ENCODE measurements at regions not wholly inside any gene's neighbourhood (a gene's known extent, or its start where the extent isn't known, plus 50 kb on each side); places are given as distances from the start of the nearest gene placed in this dataset.

DNA sequence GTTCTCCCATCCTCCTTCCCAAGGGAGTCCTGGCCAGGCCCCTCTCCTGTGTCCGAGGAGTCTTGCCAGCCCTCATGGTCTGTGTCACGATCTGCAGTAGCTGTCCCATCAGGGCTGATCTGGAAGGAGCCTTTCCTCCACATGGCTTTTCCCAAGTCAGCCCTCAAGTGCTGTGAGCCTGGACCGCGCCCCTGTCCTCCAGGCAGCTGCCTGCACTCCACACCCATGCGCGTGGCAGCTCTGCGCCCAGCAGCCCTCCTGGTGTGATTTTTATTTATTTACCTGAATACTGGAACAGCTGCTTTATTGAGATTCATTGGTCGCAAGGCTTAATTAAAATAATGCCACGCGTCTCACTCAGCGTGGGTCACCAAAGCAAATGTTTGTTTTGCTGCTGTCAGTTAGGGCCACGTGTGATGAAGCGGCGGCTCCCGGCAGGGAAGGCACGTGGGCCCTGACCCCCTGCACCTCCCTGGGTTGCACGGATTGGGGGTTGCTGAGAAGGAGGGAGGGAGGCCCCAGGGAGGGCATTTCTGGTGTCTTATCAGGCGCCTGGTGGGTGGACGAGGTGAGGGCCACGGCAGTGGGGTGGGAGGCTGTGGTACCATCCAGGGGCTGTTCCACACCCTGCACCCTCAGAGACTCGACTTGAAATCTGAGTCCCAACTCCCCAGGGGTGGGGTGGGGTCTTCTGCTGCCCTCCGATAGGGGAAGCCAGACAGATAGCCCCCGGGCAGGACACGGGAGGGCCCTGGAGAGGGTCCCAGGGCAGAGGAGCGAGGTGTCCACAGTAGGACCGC, 206.3 kb upstream of the C14orf180 start:
- DNase-seq, result no peak

DNA sequence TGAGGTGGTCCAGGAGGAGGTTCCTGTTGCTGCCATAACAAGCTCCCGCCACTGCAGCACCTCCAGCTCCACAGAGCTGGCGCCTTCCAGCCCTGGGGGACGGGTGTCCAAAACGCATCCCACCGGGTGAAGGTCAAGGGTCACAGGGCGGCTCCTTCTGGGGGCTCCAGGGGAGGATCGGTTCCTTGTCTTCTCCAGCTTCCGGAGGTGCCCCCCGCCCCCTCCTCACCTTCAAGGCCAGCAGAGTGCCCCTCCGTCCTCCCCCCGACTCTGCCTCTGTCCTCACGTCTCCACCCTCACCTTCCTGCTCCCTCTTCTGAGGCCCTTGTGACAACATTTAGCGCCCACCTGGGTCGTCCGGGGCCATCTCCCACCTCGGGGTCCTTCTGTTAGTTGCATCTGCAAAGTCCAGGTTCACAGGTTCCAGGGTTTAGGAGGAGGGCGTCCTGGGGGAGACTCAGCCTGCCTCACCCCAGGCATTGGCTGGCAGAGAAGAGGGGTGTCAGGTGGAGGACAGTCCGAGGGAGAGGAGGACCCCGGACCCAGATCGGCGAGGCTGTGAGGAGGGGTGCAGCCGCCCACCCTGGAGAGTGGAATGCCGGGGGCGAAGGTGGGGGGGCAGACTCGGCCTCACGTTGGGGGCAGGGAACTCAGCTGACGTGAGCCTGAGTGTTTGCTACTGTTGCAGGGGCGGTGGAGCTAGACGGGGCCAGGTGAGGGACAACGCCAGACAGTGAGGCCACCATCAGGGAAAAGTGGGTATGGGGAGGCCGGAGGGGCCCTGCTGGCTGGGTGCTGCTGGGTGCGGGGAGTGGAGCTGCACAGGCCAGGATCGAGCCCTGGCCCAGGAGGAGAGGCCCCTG, 205.5 kb upstream of the C14orf180 start:
- H3K27ac ChIP-seq, result no peak overlapping the region
- WGBS, 2 donors, result 54 to 67% methylated on average over 23 to 31 of the region's 33 CpGs
- H3K27me3 ChIP-seq, result no peaks in the 10 kb centered on the region
- no peaks in the 10 kb centered on the region for H3K36me3 ChIP-seq
- no peak for TF ChIP-seq POLR2A (IDR thresholded peaks at IDR 0.05)
- TF ChIP-seq, protein P1, sequence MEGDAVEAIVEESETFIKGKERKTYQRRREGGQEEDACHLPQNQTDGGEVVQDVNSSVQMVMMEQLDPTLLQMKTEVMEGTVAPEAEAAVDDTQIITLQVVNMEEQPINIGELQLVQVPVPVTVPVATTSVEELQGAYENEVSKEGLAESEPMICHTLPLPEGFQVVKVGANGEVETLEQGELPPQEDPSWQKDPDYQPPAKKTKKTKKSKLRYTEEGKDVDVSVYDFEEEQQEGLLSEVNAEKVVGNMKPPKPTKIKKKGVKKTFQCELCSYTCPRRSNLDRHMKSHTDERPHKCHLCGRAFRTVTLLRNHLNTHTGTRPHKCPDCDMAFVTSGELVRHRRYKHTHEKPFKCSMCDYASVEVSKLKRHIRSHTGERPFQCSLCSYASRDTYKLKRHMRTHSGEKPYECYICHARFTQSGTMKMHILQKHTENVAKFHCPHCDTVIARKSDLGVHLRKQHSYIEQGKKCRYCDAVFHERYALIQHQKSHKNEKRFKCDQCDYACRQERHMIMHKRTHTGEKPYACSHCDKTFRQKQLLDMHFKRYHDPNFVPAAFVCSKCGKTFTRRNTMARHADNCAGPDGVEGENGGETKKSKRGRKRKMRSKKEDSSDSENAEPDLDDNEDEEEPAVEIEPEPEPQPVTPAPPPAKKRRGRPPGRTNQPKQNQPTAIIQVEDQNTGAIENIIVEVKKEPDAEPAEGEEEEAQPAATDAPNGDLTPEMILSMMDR (IDR thresholded peaks at IDR 0.05), result no peak
- intact Hi-C loops (cut with DNase I), result no loop called here
- DNase-seq, result no peak
- no peaks in the 10 kb centered on the region for H3K4me1 ChIP-seq
- no peak overlapping the region for H3K4me3 ChIP-seq (replicated peaks in 1 of 3)
- H3K9me3 ChIP-seq, result no peaks in the 10 kb centered on the region

More for the DNA sequence above, 206.3 kb upstream of the C14orf180 start:
- Histone ChIP-seq H3K36me3 (no peaks in the 10 kb centered on the region), H3K27ac (no peak overlapping the region), H3K4me3 (replicated peaks in 1 of 3) (no peak overlapping the region), H3K27me3 (no peaks in the 10 kb centered on the region), H3K4me1 (no peaks in the 10 kb centered on the region), H3K9me3 (no peaks in the 10 kb centered on the region)
- no peak for TF ChIP-seq POLR2A (IDR thresholded peaks at IDR 0.05)
- TF ChIP-seq, protein P1 (IDR thresholded peaks at IDR 0.05), result no peak
- intact Hi-C loops (cut with DNase I), result no loop called here
- 76 to 77% methylated on average over 15 to 25 of the region's 26 CpGs for WGBS, 2 donors

DNA sequence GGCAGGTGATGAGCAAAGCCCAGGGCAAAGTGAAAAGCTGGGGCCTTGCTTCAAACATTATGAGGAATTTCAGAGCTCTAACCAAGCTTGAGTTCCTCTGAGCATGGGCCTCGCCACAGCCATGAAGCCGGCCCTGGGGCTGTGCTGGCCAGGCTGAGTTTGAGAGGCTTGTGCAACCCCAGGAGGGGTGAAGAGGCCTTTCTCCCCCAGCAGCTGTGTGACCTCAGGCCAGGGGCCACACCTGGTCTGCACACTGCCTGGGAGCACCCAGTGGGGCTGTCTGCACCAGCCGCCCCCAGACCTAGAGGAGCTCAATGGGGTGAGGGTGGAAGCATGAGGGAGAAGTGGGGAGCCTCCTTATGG, 204.9 kb upstream of the C14orf180 start:
- no peak for TF ChIP-seq POLR2A (IDR thresholded peaks at IDR 0.05)
- TF ChIP-seq, protein P1 (IDR thresholded peaks at IDR 0.05), result no peak
- no peak for DNase-seq
- intact Hi-C loops (cut with DNase I), result no loop called here
- no peak overlapping the region for H3K4me3 ChIP-seq (replicated peaks in 1 of 3)
- H3K36me3 ChIP-seq, result no peaks in the 10 kb centered on the region
- H3K27ac ChIP-seq, result no peak overlapping the region
- no peaks in the 10 kb centered on the region for H3K9me3 ChIP-seq
- H3K27me3 ChIP-seq, result no peaks in the 10 kb centered on the region
- 60 to 84% methylated on average over 2 to 3 of the region's 3 CpGs for WGBS, 2 donors
- H3K4me1 ChIP-seq, result no peaks in the 10 kb centered on the region

DNA sequence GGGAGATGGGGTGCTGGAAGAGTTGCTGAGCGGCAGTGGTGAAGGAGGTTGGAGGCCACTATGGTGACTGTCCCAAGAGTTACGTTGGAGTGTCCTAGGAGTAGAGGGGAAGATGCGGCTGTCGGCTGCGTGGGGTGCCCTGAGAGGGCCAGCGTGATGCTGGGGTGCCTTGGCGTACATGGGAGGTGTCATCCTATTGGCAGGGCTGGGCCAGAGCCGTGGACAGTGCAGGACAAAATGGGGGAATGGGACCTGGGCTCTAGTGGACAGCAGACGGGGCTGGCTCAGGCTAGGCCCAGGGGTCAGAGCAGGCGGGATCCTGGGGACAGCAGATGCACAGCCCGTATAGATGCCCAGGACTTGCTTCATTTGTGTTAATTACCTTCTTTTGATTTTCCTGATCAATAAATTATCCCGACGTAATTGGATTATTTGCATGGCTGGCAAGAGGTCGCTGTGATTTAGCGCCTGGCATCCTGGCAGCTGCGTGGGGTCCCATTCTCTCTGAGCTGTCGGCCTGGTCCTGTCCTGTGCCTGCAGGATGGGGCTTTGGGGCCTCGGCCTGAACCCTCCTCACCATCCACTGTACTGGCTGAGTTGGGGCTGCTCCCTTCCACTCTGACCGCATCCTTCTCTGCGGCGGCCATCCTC, 203.9 kb upstream of the C14orf180 start:
- H3K4me1 ChIP-seq, result no peaks in the 10 kb centered on the region
- H3K27me3 ChIP-seq, result no peaks in the 10 kb centered on the region
- H3K36me3 ChIP-seq, result no peaks in the 10 kb centered on the region
- intact Hi-C loops (cut with DNase I), result no loop called here
- H3K9me3 ChIP-seq, result no peaks in the 10 kb centered on the region
- TF ChIP-seq POLR2A (IDR thresholded peaks at IDR 0.05), result no peak
- WGBS, 2 donors, result 90 to 92% methylated on average over 21 of the region's 21 CpGs
- no peak overlapping the region for H3K27ac ChIP-seq
- no peak for DNase-seq
- no peak overlapping the region for H3K4me3 ChIP-seq (replicated peaks in 1 of 3)

DNA sequence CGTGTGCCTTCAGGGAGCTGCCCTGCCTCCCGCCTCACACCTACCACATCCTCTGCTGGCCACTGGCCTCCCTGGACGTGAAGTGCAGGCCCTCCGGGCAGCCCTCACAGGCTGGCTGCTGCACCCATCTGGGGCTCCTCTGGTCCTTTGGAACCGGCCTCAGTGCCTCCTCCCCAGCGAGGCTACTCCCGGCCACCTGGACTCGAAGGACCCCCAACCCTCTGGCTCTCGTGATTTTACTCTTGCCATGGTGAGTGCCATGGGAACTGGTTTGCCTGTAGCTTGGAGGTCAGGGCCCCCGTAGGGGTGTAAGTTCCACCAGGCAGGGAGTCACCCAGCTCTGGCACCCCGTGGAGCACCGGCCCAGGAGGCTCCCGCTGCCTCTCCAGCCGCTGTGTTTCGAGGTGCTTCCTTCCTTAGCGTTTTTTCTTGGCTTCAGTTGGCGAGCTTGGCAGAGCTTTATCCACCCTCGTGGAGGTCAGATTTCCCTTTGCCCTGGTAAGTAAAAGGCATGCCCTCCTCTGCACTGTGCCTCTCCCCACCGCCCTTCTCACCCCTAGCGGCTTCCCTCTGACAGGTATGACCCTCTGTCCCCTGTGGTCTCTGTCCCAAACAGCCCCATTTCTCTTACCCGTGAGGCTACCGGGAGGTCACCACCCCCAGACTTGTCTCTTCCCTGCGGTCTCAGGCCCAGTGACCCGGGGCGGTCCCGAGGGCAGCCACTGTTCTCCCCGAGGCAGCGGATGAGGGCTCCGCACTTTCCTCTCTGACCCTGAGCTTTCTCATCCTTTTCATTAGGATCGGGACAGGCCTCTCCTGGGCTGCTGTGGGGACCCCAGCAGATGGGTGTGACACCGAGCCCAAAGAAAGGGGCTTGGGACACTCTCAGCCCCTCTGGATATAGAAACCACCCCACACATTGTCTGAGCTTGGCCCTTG, 203.1 kb upstream of the C14orf180 start:
- no peaks in the 10 kb centered on the region for H3K36me3 ChIP-seq
- no peaks in the 10 kb centered on the region for H3K4me1 ChIP-seq
- TF ChIP-seq POLR2A (IDR thresholded peaks at IDR 0.05), result no peak
- TF ChIP-seq, protein P1 (IDR thresholded peaks at IDR 0.05), result no peak
- no peak for DNase-seq
- H3K27me3 ChIP-seq, result no peaks in the 10 kb centered on the region
- no peaks in the 10 kb centered on the region for H3K9me3 ChIP-seq
- no peak overlapping the region for H3K4me3 ChIP-seq (replicated peaks in 1 of 3)
- H3K27ac ChIP-seq, result no peak overlapping the region
- WGBS, 2 donors, result 75 to 78% methylated on average over 30 to 31 of the region's 31 CpGs
- intact Hi-C loops (cut with DNase I), result no loop called here
